Superior temporal gyrus (tissue), 1 donor: ENCODE measurements at regions not wholly inside any gene's neighbourhood (a gene's known extent, or its start where the extent isn't known, plus 50 kb on each side); places are given as distances from the start of the nearest gene placed in this dataset.

Experiments
- DNase-seq: peaks from one replicate; pipeline ENCODE4 v3.0.0-alpha.2; 2016; ENCODE audit errors: extremely low spot score

- no peak for DNase-seq
Observed at GRCh38 chr7:19853261-19853832, 79.9 kb upstream of the TMEM196 start.

- no peak for DNase-seq
Observed at GRCh38 chr7:19852192-19852591, 78.8 kb upstream of the TMEM196 start.

GRCh38 chr7:19851504-19851903, 78.1 kb upstream of the TMEM196 start:
- DNase-seq = no peak

- DNase-seq = no peak
Observed at GRCh38 chr7:19834566-19834965, 61.1 kb upstream of the TMEM196 start.

GRCh38 chr7:19830604-19831003, 57.2 kb upstream of the TMEM196 start:
- DNase-seq = no peak
